SK-N-SH (cell line): ENCODE measurements at regions not wholly inside any gene's neighbourhood (a gene's known extent, or its start where the extent isn't known, plus 50 kb on each side); places are given as distances from the start of the nearest gene placed in this dataset.

ENCODE experiments used
- CTCF ChIP-seq: fragments of 200-600 bp; sonication (generic); IDR thresholded peaks from 2 replicates; pipeline ENCODE4 v1.6.1; 2017; ENCODE audit warnings: antibody characterized with exemption, mild to moderate bottlenecking, moderate library complexity
- ELF1 ChIP-seq: IDR thresholded peaks from 2 replicates; pipeline ENCODE4 v1.4.0; 2012
- EP300 ChIP-seq, 2 experiments: IDR thresholded peaks; 2 replicates each; pipeline versions ENCODE4 v1.4.0 to v1.6.1; 2012; ENCODE audit warnings: borderline replicate concordance in 1 of 2, low read depth in 1 of 2, low read length in 1 of 2
- EZH2phosphoT487 ChIP-seq: fragments of 200-600 bp; sonication (generic); IDR thresholded peaks from 2 replicates; pipeline ENCODE4 v1.6.1; 2017; ENCODE audit warnings: low read depth, mixed run types, mild to moderate bottlenecking, antibody characterized with exemption, moderate library complexity, borderline replicate concordance
- MAX ChIP-seq: IDR thresholded peaks from 2 replicates; pipeline ENCODE4 v1.4.0; 2012; ENCODE audit warnings: low read depth
- MEF2A ChIP-seq: IDR thresholded peaks from 2 replicates; pipeline ENCODE4 v1.4.0; 2012; ENCODE audit warnings: low read depth, borderline replicate concordance
- PBX3 ChIP-seq: IDR thresholded peaks from 2 replicates; pipeline ENCODE4; 2012
- POLR2AphosphoS5 ChIP-seq: IDR thresholded peaks from 2 replicates; pipeline ENCODE4 v1.6.1; 2012; ENCODE audit warnings: low read depth, low read length
- RAD21 ChIP-seq: IDR thresholded peaks from 2 replicates; pipeline ENCODE4 v1.6.1; 2012; ENCODE audit warnings: mild to moderate bottlenecking, low read length
- SIN3A ChIP-seq: IDR thresholded peaks from 2 replicates; pipeline ENCODE4 v1.6.1; 2012; ENCODE audit warnings: low read depth, mild to moderate bottlenecking, low read length, moderate library complexity, borderline replicate concordance
- TAF1 ChIP-seq: IDR thresholded peaks from 2 replicates; pipeline ENCODE4 v1.6.1; 2012; ENCODE audit warnings: low read depth, mild to moderate bottlenecking, low read length, moderate library complexity, borderline replicate concordance
- TEAD4 ChIP-seq: IDR thresholded peaks from 2 replicates; pipeline ENCODE4 v1.4.0; 2012; ENCODE audit warnings: mild to moderate bottlenecking, borderline replicate concordance; ENCODE audit not compliant: insufficient read depth
- USF1 ChIP-seq: IDR thresholded peaks from 2 replicates; pipeline ENCODE4 v1.4.0; 2012; ENCODE audit warnings: low read depth, borderline replicate concordance
- YY1 ChIP-seq: IDR thresholded peaks from 2 replicates; pipeline ENCODE4 v1.4.0; 2012; ENCODE audit warnings: low read depth, mild to moderate bottlenecking

GRCh38 chr4:127204322-127204721 lies 428.4 kb upstream of the INTU start:
- no peak for TF ChIP-seq YY1
- TF ChIP-seq CTCF, result no peak
- no peak for TF ChIP-seq TEAD4
- TF ChIP-seq TAF1, result no peak
- TF ChIP-seq PBX3, result no peak
- no peak for TF ChIP-seq POLR2AphosphoS5
- TF ChIP-seq RAD21, result no peak
- TF ChIP-seq EZH2phosphoT487, result no peak
- no peak for TF ChIP-seq MEF2A
- no peak for TF ChIP-seq ELF1
- no peak for TF ChIP-seq EP300 (IDR thresholded peaks at IDR 0.05; ENCODE audit: borderline replicate concordance in 1 of 2, low read depth in 1 of 2, low read length in 1 of 2)
- TF ChIP-seq MAX, result no peak
- no peak for TF ChIP-seq SIN3A
- no peak for TF ChIP-seq USF1
